Anterior cingulate cortex (tissue), 58 donors: ENCODE measurements at regions not wholly inside any gene's neighbourhood (a gene's known extent, or its start where the extent isn't known, plus 50 kb on each side); places are given as distances from the start of the nearest gene placed in this dataset.

Source experiments
- DNase-seq, 58 donors: peaks; one replicate each; lab custom pipeline; 2025; lab: John Stamatoyannopoulos, UW

GRCh38 chrX:35741142-35741541 lies 57.0 kb upstream of the MAGEB16 start:
- DNase-seq, result no peak

- DNase-seq, result no peak
These were observed 54.8 kb upstream of the MAGEB16 start for GRCh38 chrX:35743331-35743730.
